CD14-positive monocyte (primary cell): ENCODE measurements at regions not wholly inside any gene's neighbourhood (a gene's known extent, or its start where the extent isn't known, plus 50 kb on each side); places are given as distances from the start of the nearest gene placed in this dataset.

ENCODE experiments used
- DNase-seq, 3 donors: peaks; one replicate each; pipeline ENCODE4 v3.0.0-alpha.2; 2011 to 2022
- H2AFZ ChIP-seq: 2 replicates; pipeline ENCODE4 v1.6.0; 2012; ENCODE audit warnings: mild to moderate bottlenecking, low read depth, low read length, inconsistent platforms; ENCODE audit not compliant: insufficient read depth, poor library complexity, severe bottlenecking
- H3K27ac ChIP-seq, 2 donors: 1 replicate in 1 of 2; 2 replicates in 1 of 2; pipeline ENCODE4 v1.5.1; 2012 to 2013; ENCODE audit warnings: low read length in 2 of 2, control low read depth in 1 of 2, inconsistent platforms in 1 of 2, low read depth in 1 of 2, mild to moderate bottlenecking in 1 of 2
- H3K27me3 ChIP-seq, 2 donors: one replicate each; pipeline versions ENCODE4 v1.6.0 to v1.6.1; 2011 to 2013; ENCODE audit warnings: low read length in 2 of 2; ENCODE audit not compliant: control insufficient read depth in 2 of 2, insufficient read depth in 2 of 2
- H3K36me3 ChIP-seq, 2 donors: replicated peaks in 1 of 2; 1 replicate in 1 of 2; 2 replicates in 1 of 2; pipeline versions ENCODE4 v1.5.1 to v1.6.1; 2012 to 2013; ENCODE audit warnings: low read length in 2 of 2, control low read depth in 1 of 2, inconsistent platforms in 1 of 2, mild to moderate bottlenecking in 1 of 2; ENCODE audit not compliant: insufficient read depth in 2 of 2, control insufficient read depth in 1 of 2
- H3K4me1 ChIP-seq, 2 donors: 1 replicate in 1 of 2; 2 replicates in 1 of 2; pipeline versions ENCODE4 v1.5.1 to v1.6.1; 2012 to 2013; ENCODE audit warnings: low read length in 2 of 2, control low read depth in 1 of 2, inconsistent platforms in 1 of 2, mild to moderate bottlenecking in 1 of 2, moderate library complexity in 1 of 2; ENCODE audit not compliant: insufficient read depth in 2 of 2, control insufficient read depth in 1 of 2
- H3K4me2 ChIP-seq: replicated peaks from 2 replicates; pipeline ENCODE3; 2012; ENCODE audit warnings: low read length, moderate library complexity, mild to moderate bottlenecking; ENCODE audit not compliant: poor library complexity, severe bottlenecking; ENCODE audit errors: extremely low read depth
- H3K4me3 ChIP-seq, 3 experiments: fragments of 200-600 bp in 1 of 3; sonication (generic) in 1 of 3; replicated peaks in 1 of 3; 1 replicate in 2 of 3; 2 replicates in 1 of 3; pipeline ENCODE4 v1.5.1; 2011 to 2013; ENCODE audit warnings: low read length in 3 of 3, mild to moderate bottlenecking in 3 of 3, control low read depth in 2 of 3, low read depth in 2 of 3, inconsistent platforms in 1 of 3, moderate library complexity in 1 of 3
- H3K79me2 ChIP-seq: 2 replicates; pipeline ENCODE4 v1.6.0; 2012; ENCODE audit warnings: mild to moderate bottlenecking, control low read depth, inconsistent platforms, low read length, moderate library complexity; ENCODE audit not compliant: insufficient read depth
- H3K9ac ChIP-seq: 2 replicates; pipeline ENCODE4 v1.6.0; 2017; ENCODE audit warnings: low read length, mild to moderate bottlenecking; ENCODE audit not compliant: insufficient read depth, poor library complexity, severe bottlenecking
- H3K9me3 ChIP-seq, 2 donors: replicated peaks in 1 of 2; 1 replicate in 1 of 2; 2 replicates in 1 of 2; pipeline versions ENCODE4 v1.5.1 to v1.6.1; 2012 to 2013; ENCODE audit warnings: low read length in 2 of 2, control low read depth in 1 of 2; ENCODE audit not compliant: control insufficient read depth in 1 of 2, insufficient read depth in 1 of 2
- H4K20me1 ChIP-seq: 2 replicates; pipeline ENCODE4 v1.6.0; 2012; ENCODE audit warnings: mild to moderate bottlenecking, low read length, control low read depth, moderate library complexity; ENCODE audit not compliant: insufficient read depth
- H3K27ac Mint-ChIP-seq, 7 donors: one replicate each; pipeline ENCODE4 v1.8.0; 2020; ENCODE audit warnings: mild to moderate bottlenecking in 7 of 7, mixed read lengths in 7 of 7, moderate library complexity in 6 of 7, inconsistent platforms in 2 of 7
- H3K27me3 Mint-ChIP-seq, 3 donors: one replicate each; pipeline ENCODE4 v1.8.0; 2021 to 2022; ENCODE audit warnings: low read depth in 3 of 3, mild to moderate bottlenecking in 3 of 3, mixed read lengths in 3 of 3, moderate library complexity in 3 of 3, inconsistent platforms in 1 of 3
- H3K36me3 Mint-ChIP-seq, 2 donors: one replicate each; pipeline ENCODE4 v1.8.0; 2020; ENCODE audit warnings: mixed read lengths in 2 of 2, inconsistent platforms in 1 of 2, mild to moderate bottlenecking in 1 of 2
- H3K4me1 Mint-ChIP-seq: one replicate; pipeline ENCODE4 v1.8.0; 2020; ENCODE audit warnings: mild to moderate bottlenecking, mixed read lengths
- H3K4me3 Mint-ChIP-seq, 2 donors: one replicate each; pipeline ENCODE4 v1.8.0; 2020; ENCODE audit warnings: mild to moderate bottlenecking in 2 of 2, mixed read lengths in 2 of 2, moderate library complexity in 1 of 2
- H3K9me3 Mint-ChIP-seq, 7 donors: one replicate each; pipeline ENCODE4 v1.8.0; 2020 to 2022; ENCODE audit warnings: mixed read lengths in 7 of 7, mild to moderate bottlenecking in 6 of 7, moderate library complexity in 6 of 7, inconsistent platforms in 2 of 7
- CTCF ChIP-seq: fragments of 200-600 bp; IDR thresholded peaks from one replicate; pipeline ENCODE4 v1.8.0; 2022; ENCODE audit warnings: antibody characterized with exemption, mild to moderate bottlenecking
- WGBS: methylation state at CpG from one replicate; pipeline ENCODE4 v1.1.5; 2013; ENCODE audit warnings: missing lambda C conversion rate; ENCODE audit not compliant: insufficient coverage; 5-methylcytosine and 5-hydroxymethylcytosine counted together
- intact Hi-C, 2 donors: fragments of 100-400 bp; cut with micrococcal nuclease; formaldehyde crosslinking; loops; one replicate each; pipeline versions ENCODE4 v1.15.0 to v1.15.1; 2023

GRCh38 chr3:65145680-65146079 is 457.9 kb upstream of the ADAMTS9 start:
- H3K4me1 ChIP-seq: no peaks in the 10 kb centered on the region
- no peaks in the 10 kb centered on the region for H3K79me2 ChIP-seq
- H3K9me3 Mint-ChIP-seq: peaks cover 0 to 6% (median 3%) of the 10 kb centered on the region in 7 donors
- no peak for TF ChIP-seq CTCF
- WGBS: no CpG with 5 or more reads among the region's 1 CpG
- no peak overlapping the region for H3K4me3 ChIP-seq
- H4K20me1 ChIP-seq: no peaks in the 10 kb centered on the region
- no peak overlapping the region for H3K27ac Mint-ChIP-seq
- H3K9ac ChIP-seq: no peak overlapping the region
- H3K27me3 Mint-ChIP-seq: no peaks in the 10 kb centered on the region
- H3K27me3 ChIP-seq: no peaks in the 10 kb centered on the region
- no peaks in the 10 kb centered on the region for H3K9me3 ChIP-seq
- no peak overlapping the region for H3K4me2 ChIP-seq
- no peak overlapping the region for H2AFZ ChIP-seq
- no peaks in the 10 kb centered on the region for H3K4me1 Mint-ChIP-seq
- H3K27ac ChIP-seq: no peak overlapping the region
- intact Hi-C loops: no loop called here
- H3K4me3 Mint-ChIP-seq: no peak overlapping the region
- no peak for DNase-seq
- no peaks in the 10 kb centered on the region for H3K36me3 ChIP-seq
- no peaks in the 10 kb centered on the region for H3K36me3 Mint-ChIP-seq

GRCh38 chr3:65144791-65145351 is 457.1 kb upstream of the ADAMTS9 start:
- Mint-ChIP-seq H3K27me3 (no peaks in the 10 kb centered on the region), H3K4me1 (no peaks in the 10 kb centered on the region), H3K9me3 (peaks cover 0 to 6% (median 3%) of the 10 kb centered on the region in 7 donors), H3K36me3 (no peaks in the 10 kb centered on the region), H3K4me3 (no peak overlapping the region), H3K27ac (no peak overlapping the region)
- no peak overlapping the region for H3K4me3 ChIP-seq
- no peaks in the 10 kb centered on the region for H4K20me1 ChIP-seq
- no peak for TF ChIP-seq CTCF
- H3K27me3 ChIP-seq: no peaks in the 10 kb centered on the region
- no peaks in the 10 kb centered on the region for H3K4me1 ChIP-seq
- DNase-seq: no peak
- no peaks in the 10 kb centered on the region for H3K36me3 ChIP-seq
- no peak overlapping the region for H2AFZ ChIP-seq
- intact Hi-C loops: no loop called here
- H3K9me3 ChIP-seq: no peaks in the 10 kb centered on the region
- H3K9ac ChIP-seq: no peak overlapping the region
- no peaks in the 10 kb centered on the region for H3K79me2 ChIP-seq
- H3K4me2 ChIP-seq: no peak overlapping the region
- no peak overlapping the region for H3K27ac ChIP-seq
